Activated naive CD4-positive, alpha-beta T cell treated with anti-CD3 and anti-CD28 coated beads, Interleukin-2, amount 10 ng/mL, durations not matched to agents 7 days and 5 days (primary cell): ENCODE measurements at regions not wholly inside any gene's neighbourhood (a gene's known extent, or its start where the extent isn't known, plus 50 kb on each side); places are given as distances from the start of the nearest gene placed in this dataset.

Experiments used
- CTCF ChIA-PET: fragments of 350-600 bp; sonication (Branson Sonifier 250); formaldehyde crosslinking; loops from one replicate; lab custom pipeline; 2021; ENCODE audit warnings: antibody characterized with exemption; lab: Charles Lee
- DNase-seq: peaks from one replicate; pipeline ENCODE4 v3.0.0-alpha.2; 2020
- H3K27ac Mint-ChIP-seq: one replicate; pipeline ENCODE4 v1.8.0; 2021; ENCODE audit warnings: mild to moderate bottlenecking, moderate library complexity, mixed read lengths
- H3K27me3 Mint-ChIP-seq: one replicate; pipeline ENCODE4 v1.8.0; 2021; ENCODE audit warnings: mild to moderate bottlenecking, mixed read lengths
- H3K36me3 Mint-ChIP-seq: one replicate; pipeline ENCODE4 v1.8.0; 2021; ENCODE audit warnings: mixed read lengths
- H3K4me1 Mint-ChIP-seq: one replicate; pipeline ENCODE4 v1.8.0; 2021; ENCODE audit warnings: mixed read lengths
- H3K4me3 Mint-ChIP-seq: one replicate; pipeline ENCODE4 v1.8.0; 2021; ENCODE audit warnings: mild to moderate bottlenecking, moderate library complexity, mixed read lengths
- H3K9me3 Mint-ChIP-seq: one replicate; pipeline ENCODE4 v1.8.0; 2021; ENCODE audit warnings: mixed read lengths

DNA sequence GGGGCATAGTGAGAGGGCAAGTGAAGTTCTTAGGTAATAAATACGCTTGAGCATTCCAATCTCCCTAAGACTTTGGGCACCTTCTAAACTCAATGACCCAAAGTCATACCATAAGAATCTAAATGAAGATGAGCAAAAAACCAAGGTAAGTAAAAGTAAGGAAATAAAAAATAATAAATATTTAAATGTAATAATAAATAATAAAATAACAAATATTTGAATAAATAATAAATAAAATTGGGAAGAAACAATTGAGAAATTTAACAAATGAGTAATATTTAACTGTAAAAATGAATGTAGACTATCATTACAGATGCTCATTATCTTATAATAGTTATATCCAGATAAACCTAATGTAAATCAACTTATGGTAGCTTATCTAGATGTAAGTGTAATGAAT lies 391.7 kb downstream of the WDR72 start:
- no peaks in the 10 kb centered on the region for H3K9me3 Mint-ChIP-seq
- H3K4me1 Mint-ChIP-seq = no peaks in the 10 kb centered on the region
- CTCF ChIA-PET = no interaction called here
- H3K27me3 Mint-ChIP-seq = no peaks in the 10 kb centered on the region
- H3K36me3 Mint-ChIP-seq = no peaks in the 10 kb centered on the region
- DNase-seq = no peak
- no peak overlapping the region for H3K4me3 Mint-ChIP-seq
- no peak overlapping the region for H3K27ac Mint-ChIP-seq

- Mint-ChIP-seq H3K36me3 (no peaks in the 10 kb centered on the region), H3K9me3 (no peaks in the 10 kb centered on the region), H3K27ac (no peak overlapping the region), H3K4me1 (no peaks in the 10 kb centered on the region), H3K4me3 (no peak overlapping the region), H3K27me3 (no peaks in the 10 kb centered on the region)
- CTCF ChIA-PET = no interaction called here
- DNase-seq = no peak
Observed at GRCh38 chr15:53360881-53361280, 398.6 kb downstream of the WDR72 start.

- H3K4me1 Mint-ChIP-seq = no peaks in the 10 kb centered on the region
- CTCF ChIA-PET = no interaction called here
- DNase-seq = no peak
- no peaks in the 10 kb centered on the region for H3K27me3 Mint-ChIP-seq
- H3K4me3 Mint-ChIP-seq = no peak overlapping the region
- no peaks in the 10 kb centered on the region for H3K9me3 Mint-ChIP-seq
- H3K27ac Mint-ChIP-seq = no peak overlapping the region
- H3K36me3 Mint-ChIP-seq = no peaks in the 10 kb centered on the region
Observed at GRCh38 chr15:53359038-53359437, 400.4 kb downstream of the WDR72 start.

DNA sequence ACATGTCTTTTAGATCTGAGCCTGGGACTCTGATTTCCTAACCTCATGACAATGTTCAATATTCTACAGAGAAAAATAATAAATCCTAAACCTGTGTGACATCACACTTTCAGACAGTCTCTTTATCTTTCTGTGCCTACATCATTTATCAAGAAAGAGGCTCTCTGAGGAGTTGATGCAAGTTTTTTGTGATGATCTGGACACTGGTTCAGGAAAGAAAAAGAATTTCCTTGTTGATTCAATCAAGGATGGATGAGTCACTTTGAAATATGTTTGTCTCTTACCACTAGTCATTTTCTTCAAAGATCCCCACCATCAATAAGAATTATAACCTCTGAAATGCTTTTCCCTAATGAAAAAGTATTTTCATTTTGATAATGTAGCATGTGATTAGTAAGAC lies 404.6 kb downstream of the WDR72 start:
- H3K4me1 Mint-ChIP-seq = no peaks in the 10 kb centered on the region

GRCh38 chr15:53351373-53351772 lies 408.1 kb downstream of the WDR72 start:
- Mint-ChIP-seq H3K9me3 (no peaks in the 10 kb centered on the region), H3K4me1 (no peaks in the 10 kb centered on the region), H3K36me3 (no peaks in the 10 kb centered on the region), H3K4me3 (no peak overlapping the region), H3K27ac (no peak overlapping the region), H3K27me3 (no peaks in the 10 kb centered on the region)
- CTCF ChIA-PET = no interaction called here
- DNase-seq = no peak

More for the DNA sequence above, 404.6 kb downstream of the WDR72 start:
- no peak for DNase-seq
- Mint-ChIP-seq H3K36me3 (no peaks in the 10 kb centered on the region), H3K27ac (no peak overlapping the region), H3K27me3 (no peaks in the 10 kb centered on the region), H3K9me3 (no peaks in the 10 kb centered on the region), H3K4me3 (no peak overlapping the region)
- CTCF ChIA-PET = no interaction called here

- CTCF ChIA-PET = no interaction called here
- Mint-ChIP-seq H3K27ac (no peak overlapping the region), H3K27me3 (no peaks in the 10 kb centered on the region), H3K4me1 (no peaks in the 10 kb centered on the region), H3K4me3 (no peak overlapping the region), H3K9me3 (no peaks in the 10 kb centered on the region), H3K36me3 (no peaks in the 10 kb centered on the region)
- no peak for DNase-seq
Observed at GRCh38 chr15:53346583-53346982, 412.9 kb downstream of the WDR72 start.

DNA sequence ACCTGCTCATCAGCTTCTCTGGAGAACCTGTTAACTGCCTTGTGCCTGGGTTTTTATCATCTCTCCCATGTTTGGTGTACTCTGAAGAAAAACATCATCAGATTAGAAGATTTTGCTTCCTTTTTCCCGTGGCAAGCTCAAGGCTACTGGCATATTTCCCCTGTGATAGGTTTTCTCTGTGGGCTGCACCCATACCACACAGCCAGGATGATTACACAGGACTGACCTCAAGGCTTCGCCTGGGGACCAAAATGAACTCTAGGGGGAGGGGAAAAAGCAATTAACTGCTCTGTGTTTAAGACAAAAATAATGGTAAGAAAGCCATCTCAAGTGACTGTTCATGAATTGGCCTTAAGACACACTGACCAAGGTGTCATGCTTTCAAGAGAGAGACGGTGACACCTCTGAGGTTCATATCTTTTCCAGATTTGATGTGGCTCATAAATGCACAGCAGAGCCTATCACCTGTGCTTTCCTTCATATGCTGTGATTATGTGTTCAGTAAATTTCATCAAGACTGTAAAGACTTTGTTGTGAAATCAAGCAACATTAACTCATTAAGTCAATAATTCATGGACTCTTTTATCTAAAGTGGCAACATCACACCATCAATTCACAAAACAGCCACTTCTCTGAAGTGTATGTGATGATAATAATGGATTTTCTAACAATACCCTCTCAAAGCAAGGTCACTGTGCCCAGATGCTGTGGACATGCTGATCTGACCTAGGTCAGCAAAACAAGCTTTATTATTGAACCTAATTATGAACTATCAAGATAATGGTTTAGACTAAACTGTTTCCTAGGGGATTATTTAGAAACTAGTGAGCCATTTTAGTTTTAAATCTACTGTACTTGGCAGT lies 427.9 kb downstream of the WDR72 start:
- CTCF ChIA-PET = no interaction called here
- H3K9me3 Mint-ChIP-seq = no peaks in the 10 kb centered on the region

GRCh38 chr15:53328341-53328740 lies 431.1 kb downstream of the WDR72 start:
- Mint-ChIP-seq H3K36me3 (no peaks in the 10 kb centered on the region), H3K4me1 (no peaks in the 10 kb centered on the region), H3K4me3 (no peak overlapping the region), H3K9me3 (no peaks in the 10 kb centered on the region), H3K27me3 (no peaks in the 10 kb centered on the region), H3K27ac (no peak overlapping the region)
- CTCF ChIA-PET = no interaction called here
- DNase-seq = no peak

More for the DNA sequence above, 427.9 kb downstream of the WDR72 start:
- DNase-seq = no peak
- Mint-ChIP-seq H3K4me1 (no peaks in the 10 kb centered on the region), H3K36me3 (no peaks in the 10 kb centered on the region), H3K27ac (no peak overlapping the region), H3K4me3 (no peak overlapping the region), H3K27me3 (no peaks in the 10 kb centered on the region)

GRCh38 chr15:53324061-53324460 lies 435.4 kb downstream of the WDR72 start:
- Mint-ChIP-seq H3K36me3 (no peaks in the 10 kb centered on the region), H3K4me1 (no peaks in the 10 kb centered on the region), H3K4me3 (no peak overlapping the region), H3K9me3 (no peaks in the 10 kb centered on the region), H3K27ac (no peak overlapping the region), H3K27me3 (no peaks in the 10 kb centered on the region)
- CTCF ChIA-PET = no interaction called here
- DNase-seq = no peak

DNA sequence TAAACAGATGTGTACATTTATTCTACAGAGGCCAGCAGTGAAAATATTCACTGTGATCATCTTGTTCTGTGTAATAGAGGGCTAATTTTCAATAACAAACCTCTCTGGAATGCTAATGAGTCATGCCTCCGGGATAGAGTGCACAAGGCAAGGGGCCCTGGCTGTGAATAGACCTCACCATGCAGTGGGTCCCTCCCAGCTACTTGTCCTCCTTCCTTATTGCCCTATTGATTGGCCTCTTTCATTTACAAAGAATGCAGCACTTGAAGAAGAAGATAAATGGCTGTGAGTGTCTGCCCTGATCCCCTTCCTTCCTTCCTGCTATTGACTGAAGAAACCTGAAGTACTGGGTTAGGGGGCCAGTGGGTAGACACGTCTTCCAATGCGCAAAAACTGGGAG lies 436.3 kb downstream of the WDR72 start:
- Mint-ChIP-seq H3K27me3 (no peaks in the 10 kb centered on the region), H3K9me3 (no peaks in the 10 kb centered on the region), H3K4me1 (no peaks in the 10 kb centered on the region), H3K36me3 (no peaks in the 10 kb centered on the region), H3K4me3 (no peak overlapping the region), H3K27ac (no peak overlapping the region)
- CTCF ChIA-PET = no interaction called here
- no peak for DNase-seq

GRCh38 chr15:53320816-53321215 lies 438.6 kb downstream of the WDR72 start:
- DNase-seq = no peak
- H3K36me3 Mint-ChIP-seq = no peaks in the 10 kb centered on the region
- H3K4me3 Mint-ChIP-seq = no peak overlapping the region
- CTCF ChIA-PET = no interaction called here
- peaks cover 3% of the 10 kb centered on the region for H3K9me3 Mint-ChIP-seq
- no peaks in the 10 kb centered on the region for H3K27me3 Mint-ChIP-seq
- H3K27ac Mint-ChIP-seq = no peak overlapping the region
- H3K4me1 Mint-ChIP-seq = no peaks in the 10 kb centered on the region

DNA sequence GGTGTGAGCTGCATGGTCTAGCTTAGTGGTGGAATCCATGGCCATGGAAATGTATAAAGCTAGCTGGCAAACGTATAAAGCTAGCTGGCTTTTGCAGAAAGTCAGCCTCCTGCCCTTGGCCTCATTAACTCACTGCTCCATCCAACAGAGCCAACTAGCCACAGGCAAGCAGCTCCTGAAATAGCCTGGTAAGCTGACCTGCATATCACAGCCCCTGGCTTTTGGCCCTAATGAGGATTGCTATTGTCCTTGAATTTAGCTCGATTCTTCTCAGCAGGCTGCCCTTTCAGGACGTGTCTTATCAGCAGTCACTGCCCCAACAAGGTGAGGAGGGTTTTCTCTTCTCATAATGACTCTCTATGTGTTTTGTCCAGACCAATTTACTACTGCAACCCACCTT lies 446.8 kb downstream of the WDR72 start:
- no peak overlapping the region for H3K4me3 Mint-ChIP-seq
- peaks cover 3% of the 10 kb centered on the region for H3K9me3 Mint-ChIP-seq
- no peaks in the 10 kb centered on the region for H3K27me3 Mint-ChIP-seq
- CTCF ChIA-PET = interaction anchor here (1.1 kb wide), 1 partner anchor 36 kb away, joined by 3 read pairs; no protein-coding TSS in a partner anchor
- H3K36me3 Mint-ChIP-seq = no peaks in the 10 kb centered on the region
- H3K4me1 Mint-ChIP-seq = no peaks in the 10 kb centered on the region
- DNase-seq = no peak
- no peak overlapping the region for H3K27ac Mint-ChIP-seq

DNA sequence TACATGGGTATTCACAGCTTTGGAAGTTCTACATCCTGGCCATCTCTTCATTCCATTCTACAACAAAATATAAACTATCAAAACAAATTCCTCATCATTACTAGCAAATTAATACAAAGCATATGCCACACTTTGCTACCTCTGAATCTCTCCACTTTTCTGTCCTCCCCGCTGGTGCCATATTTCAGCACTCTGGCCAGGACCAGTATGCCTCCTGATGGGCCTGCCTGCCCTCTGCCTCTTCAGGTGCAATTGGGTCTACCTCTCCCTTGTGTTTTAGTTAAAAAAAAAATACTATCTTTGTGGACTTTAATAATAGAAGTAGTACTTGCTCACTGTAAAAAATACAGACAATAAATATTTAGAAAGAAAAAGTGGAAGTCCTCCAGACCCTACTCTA lies 448.8 kb downstream of the WDR72 start:
- Mint-ChIP-seq H3K4me3 (no peak overlapping the region), H3K27me3 (no peaks in the 10 kb centered on the region), H3K4me1 (no peaks in the 10 kb centered on the region), H3K27ac (no peak overlapping the region), H3K9me3 (no peaks in the 10 kb centered on the region), H3K36me3 (no peaks in the 10 kb centered on the region)
- CTCF ChIA-PET = interaction anchor here (0.9 kb wide), 1 partner anchor 15 kb away, joined by 3 read pairs; no protein-coding TSS in a partner anchor
- no peak for DNase-seq

- H3K36me3 Mint-ChIP-seq = no peaks in the 10 kb centered on the region
- H3K9me3 Mint-ChIP-seq = peaks cover 2% of the 10 kb centered on the region
- H3K27me3 Mint-ChIP-seq = no peaks in the 10 kb centered on the region
- CTCF ChIA-PET = no interaction called here
- no peak overlapping the region for H3K27ac Mint-ChIP-seq
- no peak overlapping the region for H3K4me3 Mint-ChIP-seq
- DNase-seq = no peak
- no peaks in the 10 kb centered on the region for H3K4me1 Mint-ChIP-seq
Observed at GRCh38 chr15:53307952-53308624, 451.4 kb downstream of the WDR72 start.

- Mint-ChIP-seq H3K4me1 (no peaks in the 10 kb centered on the region), H3K36me3 (no peaks in the 10 kb centered on the region), H3K27me3 (no peaks in the 10 kb centered on the region), H3K27ac (no peak overlapping the region), H3K9me3 (peaks cover 2% of the 10 kb centered on the region), H3K4me3 (no peak overlapping the region)
- DNase-seq = no peak
- CTCF ChIA-PET = no interaction called here
Observed at GRCh38 chr15:53305554-53305953, 453.9 kb downstream of the WDR72 start.
